HepG2 (cell line): ENCODE measurements at regions not wholly inside any gene's neighbourhood (a gene's known extent, or its start where the extent isn't known, plus 50 kb on each side); places are given as distances from the start of the nearest gene placed in this dataset.

ENCODE experiments used
- ATAC-seq: fragments of 200-7000 bp; cut with Tn5 transposase; 3 replicates; pipeline ENCODE4 v1.9.1; 2020; ENCODE audit warnings: mild to moderate bottlenecking, moderate library complexity
- BruUV-seq: library from RNA; stranded (reverse); fragments of 400-500 nt; replicated peaks from 2 replicates; lab custom pipeline; 2021; lab: Mats Ljungman, UMichigan
- CTCF ChIA-PET: fragments of 300-600 bp; formaldehyde crosslinking; extraction: SDS; loops from one replicate; lab custom pipeline; 2021; ENCODE audit warnings: low total read pairs, inconsistent platforms, low intra/inter-chr PET ratio; lab: Yijun Ruan, JAX
- POLR2A ChIA-PET: fragments of 350-600 bp; sonication (Branson Sonifier 250); formaldehyde crosslinking; loops from one replicate; lab custom pipeline; 2020; ENCODE audit warnings: antibody characterized with exemption, inconsistent platforms; lab: Yijun Ruan, JAX
- DNase-seq: peaks from one replicate; pipeline ENCODE4 v3.0.0-alpha.2; 2015; ENCODE audit warnings: low spot score
- FAIRE-seq: peaks from 3 replicates; lab custom pipeline; 2011; peaks lifted over from hg19 to GRCh38; lab: Jason Lieb, UNC
- H2AFZ ChIP-seq: one replicate; pipeline ENCODE4 v1.6.1; 2011; ENCODE audit warnings: low read length, inconsistent platforms
- H3K27ac ChIP-seq: fragments of 300-600 bp; 3 replicates; pipeline ENCODE4 v1.8.0; 2011; ENCODE audit warnings: mixed run types, mild to moderate bottlenecking, mixed read lengths, low read length, inconsistent platforms; ENCODE audit not compliant: insufficient read depth; ENCODE audit errors: extremely low read length
- H3K27me3 ChIP-seq, 2 experiments: fragments of 200-600 bp in 1 of 2; 2 replicates in 1 of 2; 3 replicates in 1 of 2; pipeline versions ENCODE4 v1.6.0 to v1.8.0; 2011; ENCODE audit warnings: low read length in 2 of 2, mild to moderate bottlenecking in 2 of 2, moderate library complexity in 2 of 2, inconsistent platforms in 1 of 2; ENCODE audit not compliant: insufficient read depth in 2 of 2, control insufficient read depth in 1 of 2
- H3K36me3 ChIP-seq, 2 experiments: fragments of 200-600 bp in 1 of 2; replicated peaks in 1 of 2; 2 replicates in 1 of 2; 3 replicates in 1 of 2; pipeline versions ENCODE4 v1.5.1 to v1.8.0; 2011; ENCODE audit warnings: low read length in 2 of 2, inconsistent platforms in 1 of 2; ENCODE audit not compliant: insufficient read depth in 2 of 2, control insufficient read depth in 1 of 2
- H3K4me1 ChIP-seq: 2 replicates; pipeline ENCODE4 v1.5.1; 2012; ENCODE audit warnings: low read length, inconsistent platforms; ENCODE audit not compliant: insufficient read depth
- H3K4me2 ChIP-seq: 2 replicates; pipeline ENCODE4 v1.6.0; 2011; ENCODE audit warnings: low read depth, low read length, inconsistent platforms
- H3K4me3 ChIP-seq, 3 experiments: fragments of 200-600 bp in 1 of 3; sonication (generic), shearing (Covaris generic) in 1 of 3; replicated peaks in 1 of 3; 2 replicates each; pipeline ENCODE4 v1.5.1; 2011 to 2016; ENCODE audit warnings: low read length in 3 of 3, inconsistent platforms in 2 of 3, low read depth in 2 of 3, mild to moderate bottlenecking in 2 of 3, control low read depth in 1 of 3, mixed read lengths in 1 of 3; ENCODE audit not compliant: insufficient read depth in 1 of 3
- H3K79me2 ChIP-seq: one replicate; pipeline ENCODE4 v1.6.1; 2011; ENCODE audit warnings: low read length, inconsistent platforms; ENCODE audit not compliant: insufficient read depth
- H3K9ac ChIP-seq: 2 replicates; pipeline ENCODE4 v1.6.0; 2011; ENCODE audit warnings: mild to moderate bottlenecking, low read depth, low read length, inconsistent platforms; ENCODE audit not compliant: insufficient read depth
- H3K9me3 ChIP-seq: 2 replicates; pipeline ENCODE4 v1.5.1; 2012; ENCODE audit warnings: mild to moderate bottlenecking, low read length
- H4K20me1 ChIP-seq: 2 replicates; pipeline ENCODE4 v1.6.0; 2011; ENCODE audit warnings: inconsistent platforms, mild to moderate bottlenecking, low read length, moderate library complexity; ENCODE audit not compliant: insufficient read depth
- CHD4 ChIP-seq: fragments of 200-600 bp; sonication (generic); IDR thresholded peaks from 2 replicates; pipeline ENCODE4 v1.7.0; 2017; ENCODE audit warnings: mild to moderate bottlenecking, low read length, borderline replicate concordance
- GLI4 ChIP-seq: sonication (generic); formaldehyde crosslinking; IDR thresholded peaks from 2 replicates; pipeline ENCODE4 v1.5.1; 2020; ENCODE audit warnings: missing genetic modification reagents, mild to moderate bottlenecking, moderate library complexity, borderline replicate concordance
- LBX2 ChIP-seq: sonication (generic); formaldehyde crosslinking; IDR thresholded peaks from 2 replicates; pipeline ENCODE4 v1.5.0; 2020; ENCODE audit warnings: missing genetic modification reagents, mild to moderate bottlenecking, borderline replicate concordance
- PLRG1 ChIP-seq: fragments of 450-650 bp; conservative IDR thresholded peaks from 2 replicates; pipeline ENCODE4 v1.6.1; 2016
- POLR2AphosphoS2 ChIP-seq: IDR thresholded peaks from 2 replicates; pipeline ENCODE4 v1.6.1; 2011; ENCODE audit warnings: low read depth, low read length, improper control_type of control experiment
- RBM22 ChIP-seq: fragments of 200-400 bp; formaldehyde crosslinking; optimal IDR thresholded peaks from 2 replicates; pipeline ENCODE3; 2017; ENCODE audit warnings: mild to moderate bottlenecking, low read length, moderate library complexity
- SOX5 ChIP-seq: IDR thresholded peaks from 2 replicates; pipeline ENCODE4 v1.6.1; 2016; ENCODE audit warnings: borderline replicate concordance
- TMF1 ChIP-seq: sonication (generic); formaldehyde crosslinking; IDR thresholded peaks from 2 replicates; pipeline ENCODE4 v1.8.1; 2022; ENCODE audit warnings: low read depth, missing genetic modification reagents
- TRIM22 ChIP-seq: fragments of 450-650 bp; IDR thresholded peaks from 2 replicates; pipeline ENCODE4 v1.6.1; 2017
- XRCC5 ChIP-seq: fragments of 200-400 bp; formaldehyde crosslinking; optimal IDR thresholded peaks from 2 replicates; pipeline ENCODE3; 2017; ENCODE audit warnings: mild to moderate bottlenecking, low read length
- ZFP1 ChIP-seq: IDR thresholded peaks from 2 replicates; pipeline ENCODE4 v1.6.1; 2016
- ZNF44 ChIP-seq: sonication (generic); formaldehyde crosslinking; IDR thresholded peaks from 2 replicates; pipeline ENCODE4 v1.5.1; 2020; ENCODE audit warnings: mild to moderate bottlenecking, missing genetic modification reagents
- ZNF670 ChIP-seq: sonication (generic); formaldehyde crosslinking; IDR thresholded peaks from 2 replicates; pipeline ENCODE4 v1.8.0; 2022; ENCODE audit warnings: mild to moderate bottlenecking, missing genetic modification reagents, borderline replicate concordance
- ZNF710 ChIP-seq: sonication (generic); formaldehyde crosslinking; IDR thresholded peaks from 2 replicates; pipeline ENCODE4 v1.5.0; 2020; ENCODE audit warnings: mild to moderate bottlenecking, missing genetic modification reagents, borderline replicate concordance
- ZNF761 ChIP-seq: sonication (generic); formaldehyde crosslinking; conservative IDR thresholded peaks from 2 replicates; pipeline ENCODE4 v1.4.0; 2020; ENCODE audit warnings: mild to moderate bottlenecking, missing genetic modification reagents
- WGBS: methylation state at CpG from one replicate; pipeline ENCODE4 v1.1.6; 2017; ENCODE audit warnings: low lambda C conversion rate; 5-methylcytosine and 5-hydroxymethylcytosine counted together
- in situ Hi-C: cut with HindIII; loops from 2 replicates; pipeline ENCODE4 v1.10.0; 2017; ENCODE audit warnings: low pct_unique_long_range_greater_than_20kb; ENCODE audit not compliant: extremely low pct_ligation_motif_present
- intact Hi-C: fragments of 100-400 bp; cut with micrococcal nuclease; formaldehyde crosslinking; loops from one replicate; pipeline ENCODE4 v1.10.0; 2022; ENCODE audit not compliant: unreplicated experiment
- TF ChIP-seq, protein P1 (sequence below): sonication (generic); formaldehyde crosslinking; IDR thresholded peaks from 2 replicates; pipeline ENCODE4 v1.4.0; 2020; ENCODE audit warnings: missing genetic modification reagents, borderline replicate concordance

GRCh38 chr2:239864247-239865058, 160.7 kb downstream of the NDUFA10 start (continued):
- no peak for TF ChIP-seq LBX2
- TF ChIP-seq, protein P1, sequence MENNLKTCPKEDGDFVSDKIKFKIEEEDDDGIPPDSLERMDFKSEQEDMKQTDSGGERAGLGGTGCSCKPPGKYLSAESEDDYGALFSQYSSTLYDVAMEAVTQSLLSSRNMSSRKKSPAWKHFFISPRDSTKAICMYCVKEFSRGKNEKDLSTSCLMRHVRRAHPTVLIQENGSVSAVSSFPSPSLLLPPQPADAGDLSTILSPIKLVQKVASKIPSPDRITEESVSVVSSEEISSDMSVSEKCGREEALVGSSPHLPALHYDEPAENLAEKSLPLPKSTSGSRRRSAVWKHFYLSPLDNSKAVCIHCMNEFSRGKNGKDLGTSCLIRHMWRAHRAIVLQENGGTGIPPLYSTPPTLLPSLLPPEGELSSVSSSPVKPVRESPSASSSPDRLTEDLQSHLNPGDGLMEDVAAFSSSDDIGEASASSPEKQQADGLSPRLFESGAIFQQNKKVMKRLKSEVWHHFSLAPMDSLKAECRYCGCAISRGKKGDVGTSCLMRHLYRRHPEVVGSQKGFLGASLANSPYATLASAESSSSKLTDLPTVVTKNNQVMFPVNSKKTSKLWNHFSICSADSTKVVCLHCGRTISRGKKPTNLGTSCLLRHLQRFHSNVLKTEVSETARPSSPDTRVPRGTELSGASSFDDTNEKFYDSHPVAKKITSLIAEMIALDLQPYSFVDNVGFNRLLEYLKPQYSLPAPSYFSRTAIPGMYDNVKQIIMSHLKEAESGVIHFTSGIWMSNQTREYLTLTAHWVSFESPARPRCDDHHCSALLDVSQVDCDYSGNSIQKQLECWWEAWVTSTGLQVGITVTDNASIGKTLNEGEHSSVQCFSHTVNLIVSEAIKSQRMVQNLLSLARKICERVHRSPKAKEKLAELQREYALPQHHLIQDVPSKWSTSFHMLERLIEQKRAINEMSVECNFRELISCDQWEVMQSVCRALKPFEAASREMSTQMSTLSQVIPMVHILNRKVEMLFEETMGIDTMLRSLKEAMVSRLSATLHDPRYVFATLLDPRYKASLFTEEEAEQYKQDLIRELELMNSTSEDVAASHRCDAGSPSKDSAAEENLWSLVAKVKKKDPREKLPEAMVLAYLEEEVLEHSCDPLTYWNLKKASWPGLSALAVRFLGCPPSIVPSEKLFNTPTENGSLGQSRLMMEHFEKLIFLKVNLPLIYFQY, result no peak
- no peak for TF ChIP-seq XRCC5
- no peak for TF ChIP-seq SOX5 (CRISPR knock-in tag)
- no peak for TF ChIP-seq CHD4
- TF ChIP-seq, all 625 proteins: peak for 0

- no peaks in the 10 kb centered on the region for H4K20me1 ChIP-seq
- H3K4me2 ChIP-seq, result no peak overlapping the region
- H2AFZ ChIP-seq, result no peak overlapping the region
- H3K9me3 ChIP-seq, result peaks cover 15% of the 10 kb centered on the region
- H3K9ac ChIP-seq, result no peak overlapping the region
- no peak for DNase-seq
- in situ Hi-C loops, result no loop called here
- ChIA-PET POLR2A (no interaction called here), CTCF (no interaction called here)
- H3K79me2 ChIP-seq, result no peaks in the 10 kb centered on the region
- no peaks in the 10 kb centered on the region for H3K4me1 ChIP-seq
- no TSS peak for BruUV-seq
- no peak overlapping the region for H3K4me3 ChIP-seq
- intact Hi-C loops, result no loop called here
- no peaks in the 10 kb centered on the region for H3K27me3 ChIP-seq
- H3K36me3 ChIP-seq, result no peaks in the 10 kb centered on the region
- no peak overlapping the region for H3K27ac ChIP-seq
- FAIRE-seq, result no peak
- ATAC-seq, result no peak
- WGBS, result 15% methylated on average over 7 of the region's 7 CpGs
- TF ChIP-seq ZFP1 (no peak), PLRG1 (no peak), POLR2AphosphoS2 (no peak), RBM22 (no peak), TMF1 (CRISPR knock-in tag) (no peak), ZNF670 (CRISPR knock-in tag) (no peak), ZNF44 (no peak), ZNF761 (CRISPR knock-in tag) (no peak), GLI4 (CRISPR knock-in tag) (no peak), TRIM22 (no peak), ZNF710 (CRISPR knock-in tag) (no peak)
Measured at GRCh38 chr2:239862613-239863012, 162.5 kb downstream of the NDUFA10 start.
